ENCODE measurements at regions not wholly inside any gene's neighbourhood (a gene's known extent, or its start where the extent isn't known, plus 50 kb on each side); places are given as distances from the start of the nearest gene placed in this dataset.

- no peak for DNase-seq (ENCODE audit: extremely low read depth in 1 of 2, low read depth in 1 of 2)
Measured at GRCh38 chr4:71237641-71238040, 101.2 kb upstream of the SLC4A4 start.

GRCh38 chr4:71239365-71239764 is 99.5 kb upstream of the SLC4A4 start:
- DNase-seq (ENCODE audit: extremely low read depth in 1 of 2, low read depth in 1 of 2) = no peak

GRCh38 chr4:71240094-71240493 is 98.7 kb upstream of the SLC4A4 start:
- DNase-seq (ENCODE audit: extremely low read depth in 1 of 2, low read depth in 1 of 2) = no peak

- no peak for DNase-seq (ENCODE audit: extremely low read depth in 1 of 2, low read depth in 1 of 2)
Measured at GRCh38 chr4:71241501-71242288, 97.1 kb upstream of the SLC4A4 start.

- no peak for DNase-seq (ENCODE audit: extremely low read depth in 1 of 2, low read depth in 1 of 2)
Measured at GRCh38 chr4:71243091-71243833, 95.6 kb upstream of the SLC4A4 start.

GRCh38 chr4:71247706-71248105 is 91.1 kb upstream of the SLC4A4 start:
- no peak for DNase-seq (ENCODE audit: extremely low read depth in 1 of 2, low read depth in 1 of 2)

- DNase-seq (ENCODE audit: extremely low read depth in 1 of 2, low read depth in 1 of 2) = no peak
Measured at GRCh38 chr4:71251261-71251660, 87.6 kb upstream of the SLC4A4 start.

- no peak for DNase-seq (ENCODE audit: extremely low read depth in 1 of 2, low read depth in 1 of 2)
Measured at GRCh38 chr4:71253545-71253944, 85.3 kb upstream of the SLC4A4 start.

GRCh38 chr4:71254451-71255012 is 84.3 kb upstream of the SLC4A4 start:
- no peak for DNase-seq (ENCODE audit: extremely low read depth in 1 of 2, low read depth in 1 of 2)

GRCh38 chr4:71255976-71256375 is 82.8 kb upstream of the SLC4A4 start:
- DNase-seq (ENCODE audit: extremely low read depth in 1 of 2, low read depth in 1 of 2) = no peak

GRCh38 chr4:71257761-71258160 is 81.1 kb upstream of the SLC4A4 start:
- DNase-seq (ENCODE audit: extremely low read depth in 1 of 2, low read depth in 1 of 2) = no peak

- no peak for DNase-seq (ENCODE audit: extremely low read depth in 1 of 2, low read depth in 1 of 2)
Measured at GRCh38 chr4:71258323-71258722, 80.5 kb upstream of the SLC4A4 start.

- no peak for DNase-seq (ENCODE audit: extremely low read depth in 1 of 2, low read depth in 1 of 2)
Measured at GRCh38 chr4:71259280-71259679, 79.5 kb upstream of the SLC4A4 start.

- DNase-seq (ENCODE audit: extremely low read depth in 1 of 2, low read depth in 1 of 2) = no peak
Measured at GRCh38 chr4:71259911-71260331, 78.9 kb upstream of the SLC4A4 start.

GRCh38 chr4:71260544-71260943 is 78.3 kb upstream of the SLC4A4 start:
- DNase-seq (ENCODE audit: extremely low read depth in 1 of 2, low read depth in 1 of 2) = no peak

GRCh38 chr4:71261001-71261400 is 77.8 kb upstream of the SLC4A4 start:
- DNase-seq (ENCODE audit: extremely low read depth in 1 of 2, low read depth in 1 of 2) = no peak

GRCh38 chr4:71261633-71262121 is 77.1 kb upstream of the SLC4A4 start:
- DNase-seq (ENCODE audit: extremely low read depth in 1 of 2, low read depth in 1 of 2) = no peak

GRCh38 chr4:71262161-71262560 is 76.7 kb upstream of the SLC4A4 start:
- no peak for DNase-seq (ENCODE audit: extremely low read depth in 1 of 2, low read depth in 1 of 2)

GRCh38 chr4:71266090-71266794 is 72.6 kb upstream of the SLC4A4 start:
- no peak for DNase-seq (ENCODE audit: extremely low read depth in 1 of 2, low read depth in 1 of 2)

- no peak for DNase-seq (ENCODE audit: extremely low read depth in 1 of 2, low read depth in 1 of 2)
Measured at GRCh38 chr4:71267244-71267643, 71.6 kb upstream of the SLC4A4 start.

- no peak for DNase-seq (ENCODE audit: extremely low read depth in 1 of 2, low read depth in 1 of 2)
Measured at GRCh38 chr4:71268166-71268565, 70.7 kb upstream of the SLC4A4 start.
